ENCODE measurements at regions not wholly inside any gene's neighbourhood (a gene's known extent, or its start where the extent isn't known, plus 50 kb on each side); places are given as distances from the start of the nearest gene placed in this dataset.

GRCh38 chr6:22133357-22133756, 163.5 kb downstream of the PRL start:
- TF ChIP-seq EZH2 (IDR thresholded peaks at IDR 0.05; ENCODE audit: borderline replicate concordance, low read depth, low read length, severe bottlenecking): no peak
- no peak for TF ChIP-seq CTCF (IDR thresholded peaks at IDR 0.05; ENCODE audit: borderline replicate concordance, extremely low read depth, low read length, poor library complexity, severe bottlenecking)
